Natural killer cell (primary cell): ENCODE measurements at regions not wholly inside any gene's neighbourhood (a gene's known extent, or its start where the extent isn't known, plus 50 kb on each side); places are given as distances from the start of the nearest gene placed in this dataset.

Experiments used
- ATAC-seq, 3 donors: fragments of 150-1000 bp in 2 of 3; fragments of 200-7000 bp in 1 of 3; cut with Tn5 transposase; 1 replicate in 1 of 3; 2 replicates in 2 of 3; pipeline ENCODE4 v1.10.0; 2021; ENCODE audit warnings: mild to moderate bottlenecking in 2 of 3, moderate library complexity in 2 of 3
- DNase-seq, 2 donors: peaks; one replicate each; pipeline versions ENCODE4 v3.0.0 to v3.0.0-alpha.2; 2013 to 2021; ENCODE audit warnings: mixed read lengths in 1 of 2
- H3K27ac ChIP-seq: one replicate; pipeline ENCODE4 v1.5.1; 2013; ENCODE audit warnings: mild to moderate bottlenecking, low read length
- H3K27me3 ChIP-seq: one replicate; pipeline ENCODE4 v1.6.1; 2013; ENCODE audit warnings: low read length; ENCODE audit not compliant: control insufficient read depth, insufficient read depth
- H3K36me3 ChIP-seq: one replicate; pipeline ENCODE4 v1.6.1; 2013; ENCODE audit warnings: low read length; ENCODE audit not compliant: control insufficient read depth, insufficient read depth
- H3K4me1 ChIP-seq: one replicate; pipeline ENCODE4 v1.6.1; 2013; ENCODE audit warnings: low read length; ENCODE audit not compliant: control insufficient read depth, insufficient read depth
- H3K4me3 ChIP-seq: one replicate; pipeline ENCODE4 v1.5.1; 2013; ENCODE audit warnings: low read length
- H3K9me3 ChIP-seq: one replicate; pipeline ENCODE4 v1.6.1; 2013; ENCODE audit warnings: low read length; ENCODE audit not compliant: control insufficient read depth, insufficient read depth
- H3K27ac Mint-ChIP-seq, 2 donors: one replicate each; pipeline ENCODE4 v1.8.0; 2022; ENCODE audit warnings: mild to moderate bottlenecking in 2 of 2, mixed read lengths in 2 of 2, moderate library complexity in 1 of 2
- H3K27me3 Mint-ChIP-seq, 2 donors: one replicate each; pipeline ENCODE4 v1.8.0; 2022; ENCODE audit warnings: low read depth in 2 of 2, mixed read lengths in 2 of 2
- H3K36me3 Mint-ChIP-seq: one replicate; pipeline ENCODE4 v1.8.0; 2022; ENCODE audit warnings: mixed read lengths
- H3K4me1 Mint-ChIP-seq, 2 donors: one replicate each; pipeline ENCODE4 v1.8.0; 2022; ENCODE audit warnings: mixed read lengths in 2 of 2
- H3K4me3 Mint-ChIP-seq: one replicate; pipeline ENCODE4 v1.8.0; 2022; ENCODE audit warnings: mild to moderate bottlenecking, moderate library complexity, mixed read lengths
- H3K9me3 Mint-ChIP-seq, 2 donors: one replicate each; pipeline ENCODE4 v1.8.0; 2022; ENCODE audit warnings: mixed read lengths in 2 of 2
- WGBS: methylation state at CpG from one replicate; pipeline ENCODE4 v1.1.7; 2013; ENCODE audit warnings: missing lambda C conversion rate; ENCODE audit not compliant: insufficient coverage; 5-methylcytosine and 5-hydroxymethylcytosine counted together
- intact Hi-C: fragments of 100-400 bp; cut with micrococcal nuclease; formaldehyde crosslinking; loops from one replicate; pipeline ENCODE4 v1.14.2; 2022
- TF ChIP-seq, protein P1 (sequence below): fragments of 200-600 bp; IDR thresholded peaks from one replicate; pipeline ENCODE4 v1.8.0; 2022; ENCODE audit warnings: antibody characterized with exemption

DNA sequence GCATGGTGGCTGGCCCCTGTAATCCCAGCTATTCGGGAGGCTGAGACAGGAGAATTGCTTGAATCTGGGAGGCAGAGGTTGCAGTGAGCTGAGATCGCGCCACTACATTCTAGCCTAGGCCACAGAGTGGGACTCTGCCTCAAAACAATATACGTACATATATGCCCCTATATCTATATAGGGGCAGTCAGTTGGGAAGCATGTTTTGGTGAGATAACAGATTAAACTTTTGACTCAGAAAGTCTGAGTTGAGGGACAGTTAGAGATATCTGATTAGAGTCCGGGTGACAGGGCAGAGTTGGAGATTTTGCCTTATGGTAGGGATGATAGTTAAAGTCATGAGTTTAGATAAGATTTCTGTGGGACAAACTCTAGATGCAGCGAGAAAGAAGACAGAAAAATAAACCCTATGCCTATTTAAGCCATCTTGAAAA is 71.8 kb upstream of the ALDH1A1 start:
- ATAC-seq = no peak
- H3K27me3 Mint-ChIP-seq = peaks cover 6 to 11% of the 10 kb centered on the region in 2 donors
- Histone ChIP-seq H3K4me3 (no peak overlapping the region), H3K36me3 (no peaks in the 10 kb centered on the region), H3K27me3 (peaks cover 4% of the 10 kb centered on the region), H3K27ac (no peak overlapping the region), H3K4me1 (peaks cover 4% of the 10 kb centered on the region), H3K9me3 (no peaks in the 10 kb centered on the region)
- peaks cover 12% of the 10 kb centered on the region in 2 donors for H3K4me1 Mint-ChIP-seq
- DNase-seq = no peak
- TF ChIP-seq, protein P1, sequence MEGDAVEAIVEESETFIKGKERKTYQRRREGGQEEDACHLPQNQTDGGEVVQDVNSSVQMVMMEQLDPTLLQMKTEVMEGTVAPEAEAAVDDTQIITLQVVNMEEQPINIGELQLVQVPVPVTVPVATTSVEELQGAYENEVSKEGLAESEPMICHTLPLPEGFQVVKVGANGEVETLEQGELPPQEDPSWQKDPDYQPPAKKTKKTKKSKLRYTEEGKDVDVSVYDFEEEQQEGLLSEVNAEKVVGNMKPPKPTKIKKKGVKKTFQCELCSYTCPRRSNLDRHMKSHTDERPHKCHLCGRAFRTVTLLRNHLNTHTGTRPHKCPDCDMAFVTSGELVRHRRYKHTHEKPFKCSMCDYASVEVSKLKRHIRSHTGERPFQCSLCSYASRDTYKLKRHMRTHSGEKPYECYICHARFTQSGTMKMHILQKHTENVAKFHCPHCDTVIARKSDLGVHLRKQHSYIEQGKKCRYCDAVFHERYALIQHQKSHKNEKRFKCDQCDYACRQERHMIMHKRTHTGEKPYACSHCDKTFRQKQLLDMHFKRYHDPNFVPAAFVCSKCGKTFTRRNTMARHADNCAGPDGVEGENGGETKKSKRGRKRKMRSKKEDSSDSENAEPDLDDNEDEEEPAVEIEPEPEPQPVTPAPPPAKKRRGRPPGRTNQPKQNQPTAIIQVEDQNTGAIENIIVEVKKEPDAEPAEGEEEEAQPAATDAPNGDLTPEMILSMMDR = no peak
- H3K36me3 Mint-ChIP-seq = no peaks in the 10 kb centered on the region
- WGBS = over 99% methylated on average over 5 of the region's 6 CpGs
- H3K27ac Mint-ChIP-seq = no peak overlapping the region
- no peaks in the 10 kb centered on the region for H3K9me3 Mint-ChIP-seq
- no peak overlapping the region for H3K4me3 Mint-ChIP-seq
- intact Hi-C loops = loop anchor here (10.0 kb wide), 1 partner anchor 130 kb away; the partner anchor contains the start of gene ANXA1

DNA sequence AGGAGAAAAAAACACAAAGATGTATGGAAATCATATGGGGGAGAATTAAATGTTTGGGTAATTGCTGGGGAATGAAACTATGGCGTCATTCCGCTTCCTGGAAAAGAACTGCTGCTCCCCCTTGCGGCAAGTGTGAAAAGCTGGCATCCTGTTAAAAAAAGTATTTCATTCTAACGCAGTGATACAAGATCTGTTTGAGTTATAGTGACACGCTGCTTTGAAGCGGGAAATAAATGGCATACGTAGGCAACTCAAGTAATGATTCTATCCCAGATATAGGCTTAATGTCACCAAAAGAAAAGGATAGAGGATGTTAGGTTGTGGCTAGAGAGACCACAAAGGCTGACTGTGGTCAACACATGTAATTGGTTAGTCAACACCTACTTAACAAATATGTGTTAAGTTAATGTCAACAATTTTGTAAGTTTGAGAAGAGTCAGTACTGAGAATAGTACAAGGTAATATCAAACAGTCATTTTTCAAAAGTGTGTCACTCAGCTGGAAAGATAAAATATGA is 70.2 kb upstream of the ALDH1A1 start:
- no peak overlapping the region for H3K27ac ChIP-seq
- no peaks in the 10 kb centered on the region for H3K9me3 ChIP-seq
- intact Hi-C loops = loop anchor here (10.0 kb wide), 1 partner anchor 132 kb away; the partner anchor contains the start of gene ANXA1
- ATAC-seq = peak; percentile 77 to 91 (median 80)
- no peak overlapping the region for H3K4me3 ChIP-seq
- Mint-ChIP-seq H3K27ac (peak overlapping the region; percentile 24 to 47), H3K4me3 (peak overlapping the region; percentile 70), H3K9me3 (no peaks in the 10 kb centered on the region), H3K4me1 (peaks cover 12% of the 10 kb centered on the region in 2 donors), H3K36me3 (no peaks in the 10 kb centered on the region), H3K27me3 (peaks cover 6 to 24% of the 10 kb centered on the region in 2 donors)
- H3K27me3 ChIP-seq = peaks cover 5% of the 10 kb centered on the region
- H3K36me3 ChIP-seq = no peaks in the 10 kb centered on the region
- peak; percentile 16 to 72 for DNase-seq
- 4% methylated on average over 7 of the region's 7 CpGs for WGBS
- H3K4me1 ChIP-seq = peaks cover 4% of the 10 kb centered on the region
- TF ChIP-seq, protein P1 = peak; percentile 65

DNA sequence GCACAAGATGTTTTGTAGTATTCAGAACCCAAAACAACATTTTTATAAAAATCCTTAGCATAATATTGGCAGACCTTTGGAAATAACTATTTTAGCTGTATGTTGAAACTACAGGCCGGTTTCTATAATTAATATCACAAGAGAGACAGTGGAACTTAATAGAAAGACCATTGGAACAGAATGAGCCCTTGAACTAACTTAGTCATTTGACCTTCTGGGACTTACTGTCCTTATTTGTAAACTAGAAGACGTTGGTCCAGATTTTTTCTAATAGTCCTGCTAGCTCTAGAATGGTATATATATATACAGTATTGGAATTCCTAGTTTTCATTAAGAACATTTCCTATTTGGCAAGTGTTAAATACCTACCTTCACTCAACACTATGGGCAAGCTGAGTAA is 69.5 kb upstream of the ALDH1A1 start:
- H3K9me3 Mint-ChIP-seq = no peaks in the 10 kb centered on the region
- DNase-seq = no peak
- 50% methylated on average over 1 of the region's 2 CpGs for WGBS
- Histone ChIP-seq H3K27me3 (peaks cover 5% of the 10 kb centered on the region), H3K27ac (no peak overlapping the region), H3K4me3 (no peak overlapping the region), H3K4me1 (peaks cover 4% of the 10 kb centered on the region), H3K9me3 (no peaks in the 10 kb centered on the region), H3K36me3 (no peaks in the 10 kb centered on the region)
- no peaks in the 10 kb centered on the region for H3K36me3 Mint-ChIP-seq
- H3K4me3 Mint-ChIP-seq = peak overlapping the region; percentile 70
- TF ChIP-seq, protein P1 = no peak
- H3K27ac Mint-ChIP-seq = peak overlapping the region in 1 of 2 donors; percentile 24
- ATAC-seq = no peak
- peaks cover 9 to 31% of the 10 kb centered on the region in 2 donors for H3K27me3 Mint-ChIP-seq
- peaks cover 12% of the 10 kb centered on the region in 2 donors for H3K4me1 Mint-ChIP-seq
- intact Hi-C loops = loop anchor here (10.0 kb wide), 1 partner anchor 132 kb away; the partner anchor contains the start of gene ANXA1

DNA sequence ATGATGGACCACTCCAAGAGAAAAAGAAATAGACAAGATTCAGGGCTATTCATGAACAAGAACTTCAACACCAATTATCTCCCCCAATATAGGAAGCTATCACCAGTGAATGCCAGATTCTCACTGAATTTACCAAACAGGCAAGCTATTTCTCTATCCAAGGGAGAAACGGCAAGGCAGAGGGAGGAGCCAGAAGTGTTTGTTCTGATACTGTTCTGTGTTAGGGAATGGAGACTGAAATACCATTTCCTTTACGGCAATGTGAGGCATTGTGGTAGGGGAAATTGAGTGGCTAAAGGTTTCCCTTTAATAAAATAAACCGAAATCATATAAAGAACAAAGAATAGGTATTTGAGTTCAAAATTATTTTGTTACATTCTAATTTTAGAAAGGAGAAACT is 68.0 kb upstream of the ALDH1A1 start:
- Histone ChIP-seq H3K4me3 (no peak overlapping the region), H3K9me3 (no peaks in the 10 kb centered on the region), H3K27me3 (peaks cover 5% of the 10 kb centered on the region), H3K4me1 (peaks cover 4% of the 10 kb centered on the region), H3K36me3 (no peaks in the 10 kb centered on the region), H3K27ac (no peak overlapping the region)
- intact Hi-C loops = loop anchor here (10.0 kb wide), 1 partner anchor 134 kb away; the partner anchor contains the start of gene ANXA1
- H3K4me3 Mint-ChIP-seq = no peak overlapping the region
- TF ChIP-seq, protein P1 = no peak
- H3K27ac Mint-ChIP-seq = no peak overlapping the region
- H3K36me3 Mint-ChIP-seq = no peaks in the 10 kb centered on the region
- DNase-seq = no peak
- H3K9me3 Mint-ChIP-seq = no peaks in the 10 kb centered on the region
- H3K4me1 Mint-ChIP-seq = peaks cover 12% of the 10 kb centered on the region in 2 donors
- no peak for ATAC-seq
- H3K27me3 Mint-ChIP-seq = peaks cover 13 to 40% of the 10 kb centered on the region in 2 donors
- 52% methylated on average over 2 of the region's 3 CpGs for WGBS
